IPS-20b (cell line): ENCODE measurements at regions not wholly inside any gene's neighbourhood (a gene's known extent, or its start where the extent isn't known, plus 50 kb on each side); places are given as distances from the start of the nearest gene placed in this dataset.

Experiments used
- H3K27ac ChIP-seq: one replicate; pipeline ENCODE4 v1.5.1; 2013; ENCODE audit warnings: low read length
- H3K27me3 ChIP-seq: 2 replicates; pipeline ENCODE4 v1.6.1; 2013; ENCODE audit warnings: mild to moderate bottlenecking, low read length, inconsistent platforms; ENCODE audit not compliant: insufficient read depth
- H3K36me3 ChIP-seq: 2 replicates; pipeline ENCODE4 v1.6.1; 2013; ENCODE audit warnings: low read depth, mild to moderate bottlenecking, inconsistent platforms, low read length, moderate library complexity; ENCODE audit not compliant: insufficient read depth
- H3K4me1 ChIP-seq: 2 replicates; pipeline ENCODE4 v1.6.1; 2013; ENCODE audit warnings: mild to moderate bottlenecking, control low read depth, inconsistent platforms, low read length, moderate library complexity; ENCODE audit not compliant: insufficient read depth
- H3K4me3 ChIP-seq: 2 replicates; pipeline ENCODE4 v1.5.1; 2013; ENCODE audit warnings: mild to moderate bottlenecking, low read length, inconsistent platforms
- H3K9ac ChIP-seq: 2 replicates; pipeline ENCODE4 v1.6.1; 2013; ENCODE audit warnings: low read depth, mild to moderate bottlenecking, inconsistent platforms, low read length, moderate library complexity
- H3K9me3 ChIP-seq: 2 replicates; pipeline ENCODE4 v1.6.1; 2013; ENCODE audit warnings: mild to moderate bottlenecking, low read depth, low read length, inconsistent platforms; ENCODE audit not compliant: insufficient read depth

- no peaks in the 10 kb centered on the region for H3K27me3 ChIP-seq
- H3K9me3 ChIP-seq: no peaks in the 10 kb centered on the region
- H3K4me1 ChIP-seq: peaks cover 17% of the 10 kb centered on the region; the same call in 1 of the 2 replicates
- H3K36me3 ChIP-seq: no peaks in the 10 kb centered on the region
- H3K4me3 ChIP-seq: no peak overlapping the region
- no peak overlapping the region for H3K27ac ChIP-seq
- H3K9ac ChIP-seq: no peak overlapping the region
Observed at GRCh38 chr16:79420493-79420892, 180.0 kb downstream of the MAF start.

- Histone ChIP-seq H3K27me3 (no peaks in the 10 kb centered on the region), H3K36me3 (no peaks in the 10 kb centered on the region), H3K4me1 (peaks cover 17% of the 10 kb centered on the region; the same call in 1 of the 2 replicates), H3K9me3 (no peaks in the 10 kb centered on the region), H3K4me3 (no peak overlapping the region), H3K9ac (no peak overlapping the region), H3K27ac (no peak overlapping the region)
Observed at GRCh38 chr16:79419148-79419547, 181.4 kb downstream of the MAF start.

GRCh38 chr16:79417601-79418008 lies 182.9 kb downstream of the MAF start:
- Histone ChIP-seq H3K9ac (no peak overlapping the region), H3K27ac (no peak overlapping the region), H3K4me1 (peaks cover 20% of the 10 kb centered on the region; the same call in 1 of the 2 replicates)

DNA sequence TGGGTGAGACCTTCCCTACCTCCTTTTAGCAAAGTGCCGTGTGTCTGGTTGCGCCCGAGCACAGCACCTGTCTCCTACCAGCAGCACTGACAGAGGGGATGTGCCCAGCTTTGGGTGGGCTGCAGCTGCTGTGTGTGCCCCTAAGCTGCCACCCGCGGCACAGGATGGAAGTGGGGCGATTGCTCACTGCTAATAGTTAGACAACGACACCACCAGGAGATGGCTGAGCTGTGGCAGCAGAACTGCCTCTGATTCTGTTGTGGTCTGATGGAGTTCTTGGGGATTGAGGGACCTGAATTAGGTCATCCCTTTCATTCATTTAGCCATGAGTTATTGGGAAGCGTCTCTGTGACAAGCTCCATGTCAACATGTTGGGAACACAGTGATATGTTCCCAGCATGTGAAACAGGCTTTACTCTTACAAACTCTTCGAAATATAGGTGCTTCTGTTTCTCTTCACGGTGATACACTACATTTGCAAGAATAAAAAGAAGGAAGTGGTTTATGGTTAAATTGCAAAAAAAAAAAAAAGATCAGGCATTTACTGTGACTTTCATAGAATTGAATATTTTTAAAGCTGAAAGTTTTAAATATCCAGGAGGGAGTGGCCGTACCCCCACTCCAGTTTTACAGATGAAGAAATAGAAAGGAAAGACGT lies 184.4 kb downstream of the MAF start:
- Histone ChIP-seq H3K27ac (no peak overlapping the region), H3K36me3 (no peaks in the 10 kb centered on the region), H3K4me3 (no peak overlapping the region), H3K4me1 (peaks cover 35% of the 10 kb centered on the region; the same call in 1 of the 2 replicates), H3K9ac (no peak overlapping the region), H3K27me3 (no peaks in the 10 kb centered on the region), H3K9me3 (no peaks in the 10 kb centered on the region)

More at GRCh38 chr16:79417601-79418008, 182.9 kb downstream of the MAF start:
- H3K4me3 ChIP-seq: no peak overlapping the region
- no peaks in the 10 kb centered on the region for H3K9me3 ChIP-seq
- H3K27me3 ChIP-seq: no peaks in the 10 kb centered on the region
- H3K36me3 ChIP-seq: no peaks in the 10 kb centered on the region

- no peaks in the 10 kb centered on the region for H3K9me3 ChIP-seq
- peak overlapping the region; percentile 22 for H3K27ac ChIP-seq
- no peaks in the 10 kb centered on the region for H3K27me3 ChIP-seq
- H3K9ac ChIP-seq: no peak overlapping the region
- H3K4me1 ChIP-seq: peaks cover 26% of the 10 kb centered on the region; the same call in 1 of the 2 replicates
- H3K4me3 ChIP-seq: no peak overlapping the region
- no peaks in the 10 kb centered on the region for H3K36me3 ChIP-seq
Observed at GRCh38 chr16:79412783-79413225, 187.7 kb downstream of the MAF start.

DNA sequence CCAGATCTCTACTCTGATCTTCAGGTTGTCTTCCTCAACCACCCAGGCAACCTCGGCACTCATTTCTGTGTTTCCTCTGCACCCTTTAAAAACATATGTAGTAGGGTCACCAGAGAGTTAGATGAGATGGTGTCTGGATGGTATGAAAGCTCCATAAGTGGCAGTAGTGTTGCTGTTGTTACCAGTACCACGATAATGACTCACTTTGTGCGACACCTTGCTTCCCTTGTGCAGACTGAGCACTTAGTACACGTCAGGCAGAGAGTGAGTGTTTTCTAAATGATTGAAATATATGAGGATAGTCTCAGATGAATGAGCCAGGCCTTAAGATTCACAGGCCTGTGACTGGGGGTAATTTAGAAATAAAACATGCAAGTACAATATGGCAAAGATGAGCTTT lies 188.7 kb downstream of the MAF start:
- no peaks in the 10 kb centered on the region for H3K9me3 ChIP-seq
- H3K27ac ChIP-seq: no peak overlapping the region
- peaks cover 31% of the 10 kb centered on the region; the same call in 1 of the 2 replicates for H3K4me1 ChIP-seq
- no peaks in the 10 kb centered on the region for H3K36me3 ChIP-seq
- no peak overlapping the region for H3K4me3 ChIP-seq
- no peak overlapping the region for H3K9ac ChIP-seq
- no peaks in the 10 kb centered on the region for H3K27me3 ChIP-seq

- H3K9me3 ChIP-seq: no peaks in the 10 kb centered on the region
- no peaks in the 10 kb centered on the region for H3K36me3 ChIP-seq
- H3K4me3 ChIP-seq: no peak overlapping the region
- H3K9ac ChIP-seq: no peak overlapping the region
- no peak overlapping the region for H3K27ac ChIP-seq
- no peaks in the 10 kb centered on the region for H3K27me3 ChIP-seq
- H3K4me1 ChIP-seq: peaks cover 31% of the 10 kb centered on the region; the same call in 1 of the 2 replicates
Observed at GRCh38 chr16:79411357-79411756, 189.2 kb downstream of the MAF start.

DNA sequence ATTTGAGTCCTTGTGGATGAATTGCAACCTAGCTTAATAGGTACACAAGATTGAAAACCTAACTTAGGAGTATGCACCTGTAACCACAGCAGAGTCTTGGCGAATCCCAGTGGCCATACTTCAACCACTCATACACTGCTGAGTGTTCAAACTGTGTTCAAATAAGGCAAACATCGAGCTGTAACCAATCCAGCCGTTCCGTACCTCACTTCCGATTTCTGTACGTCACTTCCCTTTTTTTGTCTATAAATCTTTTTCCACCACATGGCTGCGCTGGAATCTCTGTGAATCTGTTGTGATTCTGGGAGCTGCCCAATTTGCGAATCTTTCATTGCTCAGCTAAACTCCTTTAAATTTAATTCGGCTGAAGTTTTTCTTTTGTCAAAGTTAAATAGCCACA lies 190.6 kb downstream of the MAF start:
- Histone ChIP-seq H3K27me3 (no peaks in the 10 kb centered on the region), H3K9ac (no peak overlapping the region), H3K9me3 (no peaks in the 10 kb centered on the region), H3K4me1 (peaks cover 27% of the 10 kb centered on the region; the same call in 1 of the 2 replicates), H3K36me3 (no peaks in the 10 kb centered on the region), H3K27ac (no peak overlapping the region), H3K4me3 (no peak overlapping the region)

- Histone ChIP-seq H3K9me3 (no peaks in the 10 kb centered on the region), H3K4me3 (no peak overlapping the region), H3K27ac (no peak overlapping the region), H3K9ac (no peak overlapping the region), H3K27me3 (no peaks in the 10 kb centered on the region), H3K36me3 (no peaks in the 10 kb centered on the region), H3K4me1 (peaks cover 27% of the 10 kb centered on the region; the same call in 1 of the 2 replicates)
Observed at GRCh38 chr16:79408355-79408754, 192.2 kb downstream of the MAF start.

DNA sequence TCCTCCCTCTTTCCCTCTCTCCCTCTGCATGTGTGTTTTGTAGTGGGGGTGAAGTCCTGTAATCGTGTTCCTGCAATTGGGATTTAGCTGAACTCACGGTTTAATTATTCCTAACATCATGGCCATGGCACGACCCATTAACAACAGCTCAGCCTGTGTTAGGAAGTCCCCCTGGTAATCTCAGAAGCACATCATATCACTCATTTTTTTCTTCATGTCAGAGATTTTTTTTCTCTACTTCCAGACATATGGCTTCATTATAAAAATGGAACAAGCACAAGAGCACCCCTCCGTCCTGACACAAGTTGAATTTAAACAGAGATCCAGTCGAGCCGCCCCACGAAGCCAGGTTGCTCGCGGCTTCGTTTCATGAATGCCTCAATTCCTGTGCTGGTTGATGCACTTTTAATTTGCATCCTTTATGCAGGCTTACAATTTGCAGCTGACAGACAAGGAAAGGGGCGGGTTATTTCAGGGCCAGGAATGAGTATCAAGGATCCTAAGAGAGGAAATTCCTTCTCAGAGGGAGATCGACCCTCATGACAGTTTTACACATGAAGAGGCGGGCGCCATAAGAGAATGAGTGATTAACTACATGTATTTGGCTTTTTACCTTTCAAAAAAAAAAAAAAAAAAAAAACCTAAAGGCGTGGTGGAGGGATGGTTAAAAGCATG lies 192.9 kb downstream of the MAF start:
- H3K4me3 ChIP-seq: no peak overlapping the region
- no peak overlapping the region for H3K27ac ChIP-seq
- no peaks in the 10 kb centered on the region for H3K36me3 ChIP-seq
- no peaks in the 10 kb centered on the region for H3K9me3 ChIP-seq
- H3K27me3 ChIP-seq: no peaks in the 10 kb centered on the region
- H3K9ac ChIP-seq: no peak overlapping the region; the same call in 1 of the 2 replicates
- peaks cover 23% of the 10 kb centered on the region; the same call in 1 of the 2 replicates for H3K4me1 ChIP-seq

DNA sequence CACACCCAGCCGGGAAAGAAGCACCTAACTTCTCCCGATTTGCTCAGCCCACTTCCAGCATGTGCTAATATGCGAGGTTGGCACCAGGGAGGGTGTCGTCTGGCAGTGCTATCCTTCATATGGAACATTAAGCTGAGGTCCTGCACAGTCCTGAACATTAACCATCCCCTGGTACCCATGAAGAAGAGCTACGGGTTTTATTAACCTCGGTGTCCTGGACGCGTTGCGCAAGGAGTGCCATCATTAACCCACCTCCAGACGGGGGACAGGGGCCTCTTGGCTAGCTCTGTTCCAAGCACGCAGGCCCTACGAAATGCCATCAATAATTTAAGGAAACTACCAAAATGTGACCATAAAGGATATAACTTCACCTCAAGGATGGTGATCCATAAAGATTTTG lies 193.5 kb downstream of the MAF start:
- peaks cover 18% of the 10 kb centered on the region; the same call in 1 of the 2 replicates for H3K4me1 ChIP-seq
- no peaks in the 10 kb centered on the region for H3K36me3 ChIP-seq
- H3K27ac ChIP-seq: no peak overlapping the region
- H3K9me3 ChIP-seq: no peaks in the 10 kb centered on the region
- no peaks in the 10 kb centered on the region for H3K27me3 ChIP-seq
- H3K9ac ChIP-seq: no peak overlapping the region
- H3K4me3 ChIP-seq: no peak overlapping the region

DNA sequence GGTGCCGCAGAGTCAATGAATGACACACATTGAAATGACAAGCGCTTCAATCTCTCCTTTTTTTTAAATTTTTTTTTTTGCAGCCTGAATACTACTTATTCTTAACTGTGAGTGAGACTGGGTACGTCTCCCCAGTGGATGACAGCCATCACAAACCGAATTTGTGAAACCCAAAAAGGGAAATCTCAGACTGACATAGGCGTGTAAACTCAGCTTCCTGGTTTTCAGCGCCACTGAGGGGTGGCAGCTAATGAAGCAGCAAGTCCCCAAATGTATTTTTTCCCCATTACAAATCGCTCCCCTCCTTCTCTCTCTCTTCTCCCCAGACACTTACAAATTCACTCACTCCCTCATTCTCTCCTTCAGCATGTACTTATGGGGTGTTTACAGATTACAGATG lies 196.0 kb downstream of the MAF start:
- Histone ChIP-seq H3K9me3 (no peaks in the 10 kb centered on the region), H3K9ac (no peak overlapping the region), H3K27ac (no peak overlapping the region), H3K4me3 (no peak overlapping the region), H3K4me1 (peaks cover 6% of the 10 kb centered on the region; the same call in 1 of the 2 replicates), H3K27me3 (no peaks in the 10 kb centered on the region), H3K36me3 (no peaks in the 10 kb centered on the region)
